ENCODE measurements at regions not wholly inside any gene's neighbourhood (a gene's known extent, or its start where the extent isn't known, plus 50 kb on each side); places are given as distances from the start of the nearest gene placed in this dataset.

DNA sequence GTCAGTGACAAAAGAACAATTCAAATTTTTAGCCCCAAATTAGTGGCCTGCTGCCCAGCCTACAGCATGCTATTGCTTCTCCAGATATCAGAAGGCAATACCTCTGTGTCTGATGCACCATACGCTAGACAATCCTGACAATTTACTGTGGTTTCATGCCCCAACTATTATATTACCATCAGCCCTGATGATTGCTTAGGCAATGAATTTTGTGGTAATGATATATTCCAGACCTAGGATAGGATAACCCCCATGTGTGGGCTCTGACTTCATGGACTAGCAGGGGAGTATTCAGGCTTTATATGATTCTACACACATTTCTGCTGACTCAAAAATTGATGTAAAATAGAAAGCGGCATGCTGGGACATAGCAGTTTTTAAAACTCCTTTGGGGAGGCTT, 168.7 kb upstream of the FST start:
- Mint-ChIP-seq H3K36me3 (peaks cover 3% of the 10 kb centered on the region), H3K9me3 (peaks cover 43% of the 10 kb centered on the region), H3K27me3 (ENCODE audit: low read depth) (no peaks in the 10 kb centered on the region), H3K4me1 (no peaks in the 10 kb centered on the region), H3K4me3 (no peak overlapping the region), H3K27ac (no peak overlapping the region)
- DNase-seq (ENCODE audit: low spot score in 2 of 2, unreplicated experiment in 2 of 2) = no peak
- TF ChIP-seq, protein P1, sequence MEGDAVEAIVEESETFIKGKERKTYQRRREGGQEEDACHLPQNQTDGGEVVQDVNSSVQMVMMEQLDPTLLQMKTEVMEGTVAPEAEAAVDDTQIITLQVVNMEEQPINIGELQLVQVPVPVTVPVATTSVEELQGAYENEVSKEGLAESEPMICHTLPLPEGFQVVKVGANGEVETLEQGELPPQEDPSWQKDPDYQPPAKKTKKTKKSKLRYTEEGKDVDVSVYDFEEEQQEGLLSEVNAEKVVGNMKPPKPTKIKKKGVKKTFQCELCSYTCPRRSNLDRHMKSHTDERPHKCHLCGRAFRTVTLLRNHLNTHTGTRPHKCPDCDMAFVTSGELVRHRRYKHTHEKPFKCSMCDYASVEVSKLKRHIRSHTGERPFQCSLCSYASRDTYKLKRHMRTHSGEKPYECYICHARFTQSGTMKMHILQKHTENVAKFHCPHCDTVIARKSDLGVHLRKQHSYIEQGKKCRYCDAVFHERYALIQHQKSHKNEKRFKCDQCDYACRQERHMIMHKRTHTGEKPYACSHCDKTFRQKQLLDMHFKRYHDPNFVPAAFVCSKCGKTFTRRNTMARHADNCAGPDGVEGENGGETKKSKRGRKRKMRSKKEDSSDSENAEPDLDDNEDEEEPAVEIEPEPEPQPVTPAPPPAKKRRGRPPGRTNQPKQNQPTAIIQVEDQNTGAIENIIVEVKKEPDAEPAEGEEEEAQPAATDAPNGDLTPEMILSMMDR (IDR thresholded peaks at IDR 0.05; ENCODE audit: unreplicated experiment) = no peak

DNA sequence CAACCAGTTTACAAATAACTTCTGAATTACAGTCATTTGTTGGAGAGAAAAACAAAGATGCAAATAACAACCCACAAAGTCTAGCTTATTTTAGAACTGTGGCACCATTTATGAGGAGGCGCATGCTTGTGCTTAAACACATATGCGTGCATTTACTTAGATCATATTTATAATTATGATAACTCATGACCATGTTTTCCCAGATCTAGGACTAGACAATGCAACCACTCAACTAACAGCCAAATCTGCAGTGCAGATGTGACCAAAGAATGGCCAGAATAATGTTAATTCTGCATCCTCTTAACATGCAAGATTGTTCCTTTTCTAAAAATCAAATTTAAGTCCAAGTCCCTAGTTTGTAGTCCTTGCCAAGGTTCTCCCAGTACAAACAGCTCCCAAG, 167.3 kb upstream of the FST start:
- Mint-ChIP-seq H3K27ac (no peak overlapping the region), H3K27me3 (ENCODE audit: low read depth) (no peaks in the 10 kb centered on the region), H3K4me1 (no peaks in the 10 kb centered on the region), H3K4me3 (no peak overlapping the region), H3K36me3 (peaks cover 2% of the 10 kb centered on the region), H3K9me3 (peaks cover 36% of the 10 kb centered on the region)
- DNase-seq (ENCODE audit: low spot score in 2 of 2, unreplicated experiment in 2 of 2) = no peak
- TF ChIP-seq, protein P1 (IDR thresholded peaks at IDR 0.05; ENCODE audit: unreplicated experiment) = no peak

DNA sequence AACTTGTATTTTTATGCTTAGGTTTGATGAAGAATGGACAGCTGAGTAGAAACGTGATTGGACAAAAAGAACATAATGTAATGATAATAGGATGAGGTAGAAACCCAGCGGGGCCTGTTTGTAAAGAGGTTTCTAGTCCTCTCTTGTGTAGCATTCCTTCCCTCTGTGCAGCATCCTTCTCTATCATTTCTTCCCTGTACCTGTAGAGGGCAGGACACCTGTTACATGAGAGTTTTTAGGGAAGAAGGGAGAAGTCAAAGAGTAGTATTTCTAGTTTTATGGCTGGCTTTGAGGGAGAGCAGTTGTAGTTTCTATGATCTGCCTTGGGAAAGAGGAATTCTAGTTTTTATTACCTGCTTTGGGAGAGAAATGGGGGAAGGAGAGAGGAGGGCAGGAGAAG, 162.1 kb upstream of the FST start:
- TF ChIP-seq, protein P1 (IDR thresholded peaks at IDR 0.05; ENCODE audit: unreplicated experiment) = no peak
- peaks cover 6% of the 10 kb centered on the region for H3K4me1 Mint-ChIP-seq
- no peak overlapping the region for H3K4me3 Mint-ChIP-seq
- H3K27me3 Mint-ChIP-seq (ENCODE audit: low read depth) = no peaks in the 10 kb centered on the region
- peaks cover 2% of the 10 kb centered on the region for H3K36me3 Mint-ChIP-seq
- H3K27ac Mint-ChIP-seq = no peak overlapping the region
- H3K9me3 Mint-ChIP-seq = peaks cover 21% of the 10 kb centered on the region
- DNase-seq (ENCODE audit: low spot score in 2 of 2, unreplicated experiment in 2 of 2) = no peak

DNA sequence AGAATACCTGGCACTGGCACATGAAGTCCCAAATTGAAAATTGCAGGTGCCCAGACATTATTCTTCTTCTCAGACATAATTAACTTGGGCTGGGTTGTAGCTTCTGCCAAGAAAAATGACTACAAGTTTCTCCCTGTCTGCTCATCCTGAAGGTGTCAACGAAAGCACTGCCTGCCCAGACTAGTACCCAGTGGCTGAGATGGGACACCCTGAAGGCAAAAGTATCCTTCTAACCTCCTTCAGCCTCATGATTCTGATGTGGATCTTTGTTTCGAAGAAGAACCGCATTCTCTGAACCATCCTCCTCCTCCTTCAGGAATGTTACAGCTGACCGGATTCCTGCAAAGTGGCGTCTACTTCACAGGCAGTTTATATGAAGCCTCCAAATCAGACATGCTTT, 161.1 kb upstream of the FST start:
- Mint-ChIP-seq H3K27ac (no peak overlapping the region), H3K9me3 (peaks cover 21% of the 10 kb centered on the region), H3K4me3 (no peak overlapping the region), H3K27me3 (ENCODE audit: low read depth) (no peaks in the 10 kb centered on the region), H3K4me1 (peaks cover 6% of the 10 kb centered on the region), H3K36me3 (peaks cover 2% of the 10 kb centered on the region)
- TF ChIP-seq, protein P1 (IDR thresholded peaks at IDR 0.05; ENCODE audit: unreplicated experiment) = no peak
- DNase-seq (ENCODE audit: low spot score in 2 of 2, unreplicated experiment in 2 of 2) = no peak

DNA sequence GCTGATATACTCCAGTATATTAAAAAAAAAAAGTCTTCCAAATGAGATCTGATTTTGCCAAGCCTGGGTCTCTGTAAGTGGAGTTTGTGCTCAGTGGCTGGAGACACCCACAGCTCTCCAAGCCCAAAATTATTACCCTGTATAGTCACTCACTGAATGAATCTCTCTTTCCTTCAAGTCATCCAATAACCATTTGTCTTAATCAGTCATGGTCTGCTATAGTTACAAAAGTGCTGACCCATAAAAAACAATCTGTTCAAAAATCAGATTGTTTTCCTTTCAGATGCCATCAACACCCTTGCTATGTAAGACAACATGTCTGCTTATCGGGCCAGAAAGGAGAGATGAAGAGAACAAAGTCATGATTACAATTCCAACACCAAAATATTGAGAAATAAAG, 159.4 kb upstream of the FST start:
- Mint-ChIP-seq H3K27me3 (ENCODE audit: low read depth) (no peaks in the 10 kb centered on the region), H3K4me3 (no peak overlapping the region), H3K4me1 (peaks cover 6% of the 10 kb centered on the region), H3K36me3 (no peaks in the 10 kb centered on the region), H3K27ac (no peak overlapping the region), H3K9me3 (peaks cover 11% of the 10 kb centered on the region)
- TF ChIP-seq, protein P1 (IDR thresholded peaks at IDR 0.05; ENCODE audit: unreplicated experiment) = no peak
- no peak for DNase-seq (ENCODE audit: low spot score in 2 of 2, unreplicated experiment in 2 of 2)

DNA sequence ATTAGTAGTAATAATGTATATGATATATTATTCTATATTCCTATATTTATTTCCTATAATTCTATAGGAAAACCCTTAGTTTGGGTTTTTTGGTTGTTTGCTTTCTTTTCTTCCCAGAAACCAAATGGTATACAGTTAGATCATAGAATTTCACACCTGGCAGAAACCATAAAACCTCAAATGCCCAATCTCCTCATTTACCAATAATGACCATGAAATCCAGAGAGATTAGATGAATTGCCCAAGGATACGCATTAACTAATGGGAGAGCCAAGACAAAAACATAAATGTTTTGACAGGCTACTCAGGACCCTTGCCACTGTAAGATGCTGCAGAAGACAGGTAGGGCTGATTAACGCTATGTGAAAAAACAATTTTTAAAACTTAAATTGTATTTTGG, 158.7 kb upstream of the FST start:
- TF ChIP-seq, protein P1 (IDR thresholded peaks at IDR 0.05; ENCODE audit: unreplicated experiment) = no peak
- Mint-ChIP-seq H3K36me3 (no peaks in the 10 kb centered on the region), H3K27ac (no peak overlapping the region), H3K27me3 (ENCODE audit: low read depth) (no peaks in the 10 kb centered on the region), H3K4me1 (peaks cover 6% of the 10 kb centered on the region), H3K9me3 (peaks cover 5% of the 10 kb centered on the region), H3K4me3 (no peak overlapping the region)
- no peak for DNase-seq (ENCODE audit: low spot score in 2 of 2, unreplicated experiment in 2 of 2)

All from mesothelial cell of epicardium (in vitro differentiated cells).